ENCODE measurements at regions not wholly inside any gene's neighbourhood (a gene's known extent, or its start where the extent isn't known, plus 50 kb on each side); places are given as distances from the start of the nearest gene placed in this dataset.

GRCh38 chr13:70188567-70188966, 80.3 kb upstream of the KLHL1 start:
- Histone ChIP-seq H3K4me3 (ENCODE audit: low read depth, low read length) (no peak overlapping the region), H3K27me3 (ENCODE audit: control insufficient read depth, insufficient read depth, low read length) (no peaks in the 10 kb centered on the region), H3K36me3 (ENCODE audit: control insufficient read depth, insufficient read depth, low read length) (no peaks in the 10 kb centered on the region), H3K27ac (ENCODE audit: low read depth, low read length) (no peak overlapping the region), H3K9me3 (ENCODE audit: control insufficient read depth, insufficient read depth, low read length) (no peaks in the 10 kb centered on the region), H3K9ac (ENCODE audit: low read depth, low read length) (no peak overlapping the region), H3K4me1 (ENCODE audit: control insufficient read depth, insufficient read depth, low read length) (no peaks in the 10 kb centered on the region)

GRCh38 chr13:70183041-70183440, 74.8 kb upstream of the KLHL1 start:
- H3K4me1 ChIP-seq (ENCODE audit: control insufficient read depth, insufficient read depth, low read length): no peaks in the 10 kb centered on the region
- no peaks in the 10 kb centered on the region for H3K27me3 ChIP-seq (ENCODE audit: control insufficient read depth, insufficient read depth, low read length)
- no peak overlapping the region for H3K27ac ChIP-seq (ENCODE audit: low read depth, low read length)
- H3K9ac ChIP-seq (ENCODE audit: low read depth, low read length): no peak overlapping the region
- H3K9me3 ChIP-seq (ENCODE audit: control insufficient read depth, insufficient read depth, low read length): no peaks in the 10 kb centered on the region
- H3K36me3 ChIP-seq (ENCODE audit: control insufficient read depth, insufficient read depth, low read length): no peaks in the 10 kb centered on the region
- no peak overlapping the region for H3K4me3 ChIP-seq (ENCODE audit: low read depth, low read length)
